Neutrophil (primary cell): ENCODE measurements at regions not wholly inside any gene's neighbourhood (a gene's known extent, or its start where the extent isn't known, plus 50 kb on each side); places are given as distances from the start of the nearest gene placed in this dataset.

Experiments
- H3K27ac ChIP-seq: fragments of 200-600 bp; sonication (generic); 2 replicates; pipeline ENCODE4 v1.5.1; 2016; ENCODE audit warnings: mild to moderate bottlenecking, moderate library complexity
- H3K27me3 ChIP-seq: fragments of 200-600 bp; sonication (generic); 2 replicates; pipeline ENCODE4 v1.6.0; 2016; ENCODE audit warnings: mild to moderate bottlenecking
- H3K36me3 ChIP-seq: fragments of 200-600 bp; sonication (generic); 2 replicates; pipeline ENCODE4 v1.5.1; 2017
- H3K4me1 ChIP-seq, 2 experiments: fragments of 200-600 bp in 1 of 2; sonication (generic) in 1 of 2; 1 replicate in 1 of 2; 2 replicates in 1 of 2; pipeline versions ENCODE4 v1.5.1 to v1.6.1; 2013 to 2016; ENCODE audit warnings: low read depth in 1 of 2, low read length in 1 of 2, mild to moderate bottlenecking in 1 of 2, moderate library complexity in 1 of 2; ENCODE audit not compliant: control insufficient read depth in 1 of 2, insufficient read depth in 1 of 2
- H3K4me3 ChIP-seq, 2 experiments: fragments of 200-600 bp in 1 of 2; sonication (generic) in 1 of 2; 1 replicate in 1 of 2; 2 replicates in 1 of 2; pipeline ENCODE4 v1.5.1; 2013 to 2016; ENCODE audit warnings: low read depth in 1 of 2, low read length in 1 of 2, mild to moderate bottlenecking in 1 of 2, moderate library complexity in 1 of 2
- H3K9me3 ChIP-seq: fragments of 200-600 bp; sonication (generic); 2 replicates; pipeline ENCODE4 v1.5.1; 2016
- TF ChIP-seq, protein P1 (sequence below): fragments of 200-600 bp; sonication (generic); IDR thresholded peaks from 2 replicates; pipeline ENCODE4 v1.5.1; 2016; ENCODE audit warnings: antibody characterized with exemption

DNA sequence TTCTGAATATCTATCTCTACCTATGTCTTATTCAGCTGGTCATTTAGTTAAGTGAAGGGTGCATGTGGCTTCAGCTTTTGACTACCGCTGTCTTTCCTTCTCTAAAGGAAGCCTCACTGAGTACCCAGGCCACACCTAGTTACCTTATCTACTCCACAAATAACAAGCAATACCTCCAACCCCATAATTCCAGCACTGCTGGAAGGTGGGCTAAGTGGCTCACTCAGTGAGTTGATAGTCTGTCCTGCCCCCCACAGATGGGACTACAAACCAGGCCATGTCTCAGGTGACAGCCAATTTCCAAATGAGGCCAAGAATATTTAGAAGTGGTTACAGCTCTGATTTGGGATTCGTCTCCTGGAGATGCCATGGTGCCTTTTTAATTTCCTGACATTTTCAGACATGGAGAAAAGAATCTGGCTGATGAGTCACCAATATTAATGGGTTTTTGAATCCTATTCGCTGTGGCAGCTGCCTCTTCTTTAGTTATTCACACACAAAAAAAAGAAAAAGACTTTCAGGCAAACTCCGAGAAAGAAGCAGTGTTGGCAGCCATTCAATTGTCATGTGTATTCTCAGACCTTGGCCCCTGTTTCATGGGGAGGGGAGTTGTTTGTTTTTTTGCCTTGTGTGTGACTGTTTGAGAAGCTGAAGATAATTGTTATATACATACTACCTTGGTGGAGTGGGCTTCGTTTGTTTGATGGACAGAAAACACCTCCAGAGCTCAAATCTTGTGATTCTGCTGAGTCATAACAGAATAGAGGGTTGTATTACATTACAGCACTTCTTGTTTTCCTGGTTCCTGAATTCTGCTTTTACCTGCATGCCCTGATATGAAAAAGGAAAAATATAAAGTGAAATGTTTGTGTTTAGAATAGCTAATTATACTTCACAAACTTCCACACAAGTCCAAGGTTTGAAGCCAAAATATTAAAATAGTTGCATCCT, 64.2 kb downstream of the SCG2 start:
- no peak overlapping the region for H3K27ac ChIP-seq
- TF ChIP-seq, protein P1, sequence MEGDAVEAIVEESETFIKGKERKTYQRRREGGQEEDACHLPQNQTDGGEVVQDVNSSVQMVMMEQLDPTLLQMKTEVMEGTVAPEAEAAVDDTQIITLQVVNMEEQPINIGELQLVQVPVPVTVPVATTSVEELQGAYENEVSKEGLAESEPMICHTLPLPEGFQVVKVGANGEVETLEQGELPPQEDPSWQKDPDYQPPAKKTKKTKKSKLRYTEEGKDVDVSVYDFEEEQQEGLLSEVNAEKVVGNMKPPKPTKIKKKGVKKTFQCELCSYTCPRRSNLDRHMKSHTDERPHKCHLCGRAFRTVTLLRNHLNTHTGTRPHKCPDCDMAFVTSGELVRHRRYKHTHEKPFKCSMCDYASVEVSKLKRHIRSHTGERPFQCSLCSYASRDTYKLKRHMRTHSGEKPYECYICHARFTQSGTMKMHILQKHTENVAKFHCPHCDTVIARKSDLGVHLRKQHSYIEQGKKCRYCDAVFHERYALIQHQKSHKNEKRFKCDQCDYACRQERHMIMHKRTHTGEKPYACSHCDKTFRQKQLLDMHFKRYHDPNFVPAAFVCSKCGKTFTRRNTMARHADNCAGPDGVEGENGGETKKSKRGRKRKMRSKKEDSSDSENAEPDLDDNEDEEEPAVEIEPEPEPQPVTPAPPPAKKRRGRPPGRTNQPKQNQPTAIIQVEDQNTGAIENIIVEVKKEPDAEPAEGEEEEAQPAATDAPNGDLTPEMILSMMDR: no peak
- H3K36me3 ChIP-seq: no peaks in the 10 kb centered on the region
- peaks cover 3 to 4% of the 10 kb centered on the region in 2 experiments for H3K4me1 ChIP-seq
- H3K9me3 ChIP-seq: no peaks in the 10 kb centered on the region
- H3K27me3 ChIP-seq: no peaks in the 10 kb centered on the region
- H3K4me3 ChIP-seq: no peak overlapping the region

DNA sequence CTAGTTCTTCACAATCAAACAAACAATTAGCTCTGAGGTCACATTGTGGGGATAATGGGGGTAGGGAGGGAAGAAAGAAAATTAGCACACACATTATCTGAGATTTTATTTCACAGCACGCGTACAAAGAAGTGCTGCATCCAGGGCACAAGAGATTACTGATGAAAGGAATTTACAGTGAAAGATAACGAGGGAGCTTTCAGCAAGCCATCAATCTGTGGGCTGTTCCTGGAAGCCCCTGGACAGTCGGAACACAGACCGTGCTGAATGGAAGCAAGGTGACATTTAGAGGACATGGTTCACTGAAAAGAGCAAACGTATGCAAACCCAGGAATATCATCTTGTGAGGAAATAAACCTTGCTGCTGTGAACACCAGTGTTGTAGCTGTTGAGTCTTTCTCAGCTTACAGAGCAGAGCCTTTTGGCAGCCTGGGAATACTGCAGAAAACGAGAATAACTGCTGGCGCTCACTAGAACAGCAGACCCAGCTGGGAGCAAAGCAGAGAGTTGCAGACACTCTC, 63.2 kb downstream of the SCG2 start:
- Histone ChIP-seq H3K36me3 (no peaks in the 10 kb centered on the region), H3K27ac (no peak overlapping the region), H3K9me3 (no peaks in the 10 kb centered on the region), H3K27me3 (no peaks in the 10 kb centered on the region), H3K4me1 (peaks cover 3 to 4% of the 10 kb centered on the region in 2 experiments), H3K4me3 (no peak overlapping the region)
- TF ChIP-seq, protein P1: no peak

DNA sequence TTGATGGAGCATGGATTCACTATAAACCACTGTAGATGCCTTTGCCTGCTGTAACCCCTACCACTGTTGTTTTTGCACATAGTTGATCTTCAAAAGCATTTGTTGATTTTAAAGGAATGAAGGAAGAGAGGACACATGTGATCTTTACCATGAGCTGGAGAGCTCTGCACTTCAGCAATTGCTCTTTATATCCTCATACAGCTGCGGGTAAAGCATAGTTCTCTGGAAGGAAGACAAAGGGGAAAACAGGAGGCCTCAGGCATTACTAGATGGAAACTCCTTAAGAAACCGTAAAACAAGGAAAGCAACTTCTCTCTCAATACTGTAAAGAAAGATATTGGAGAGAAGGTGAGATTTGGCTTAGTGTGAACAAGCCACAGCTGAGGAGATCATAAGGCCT, 60.6 kb downstream of the SCG2 start:
- TF ChIP-seq, protein P1: no peak
- Histone ChIP-seq H3K4me3 (no peak overlapping the region), H3K27me3 (no peaks in the 10 kb centered on the region), H3K9me3 (no peaks in the 10 kb centered on the region), H3K27ac (no peak overlapping the region), H3K36me3 (no peaks in the 10 kb centered on the region), H3K4me1 (peaks cover 3 to 4% of the 10 kb centered on the region in 2 experiments)

DNA sequence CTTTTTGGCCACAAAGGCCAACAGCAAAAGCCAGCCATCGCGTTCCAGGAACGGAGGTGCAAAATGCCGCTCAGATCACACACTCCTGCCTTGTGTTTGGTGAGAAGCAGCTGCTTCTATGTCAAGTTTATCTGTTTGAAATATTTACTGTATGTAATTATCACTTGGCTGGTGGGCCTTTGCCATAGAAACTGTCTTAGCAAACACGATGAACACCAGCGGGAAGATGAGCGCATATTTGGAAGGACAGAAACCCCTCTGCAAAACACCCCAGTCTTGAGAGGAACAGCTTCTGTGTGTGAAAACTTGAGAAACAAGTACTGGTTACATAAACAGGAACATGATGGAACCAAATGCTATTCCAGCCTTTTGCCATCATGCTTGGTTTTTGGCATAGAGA, 59.7 kb downstream of the SCG2 start:
- no peaks in the 10 kb centered on the region for H3K9me3 ChIP-seq

DNA sequence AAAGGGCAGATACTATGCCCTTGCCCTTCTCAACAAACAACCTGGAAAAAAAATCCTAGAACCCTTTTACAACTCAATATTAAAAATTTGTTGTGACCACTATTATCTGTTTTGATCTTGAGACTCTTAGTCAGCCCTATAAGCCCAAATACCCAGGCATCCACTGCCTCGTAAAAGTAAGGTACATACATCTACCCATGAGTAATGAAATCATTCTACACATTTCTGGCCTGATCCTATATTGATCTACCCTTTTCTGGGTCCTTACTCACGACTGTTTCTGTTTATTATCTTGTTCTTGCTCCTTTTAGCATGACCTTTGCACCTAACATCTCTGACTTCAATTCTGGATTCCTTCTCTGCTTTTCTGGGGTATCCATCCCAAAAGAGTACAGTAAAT, 56.8 kb downstream of the SCG2 start:
- Histone ChIP-seq H3K27ac (no peak overlapping the region), H3K27me3 (no peaks in the 10 kb centered on the region), H3K36me3 (no peaks in the 10 kb centered on the region), H3K4me3 (no peak overlapping the region), H3K4me1 (no peaks in the 10 kb centered on the region), H3K9me3 (no peaks in the 10 kb centered on the region)
- TF ChIP-seq, protein P1: no peak

More for the DNA sequence above, 59.7 kb downstream of the SCG2 start:
- Histone ChIP-seq H3K27ac (no peak overlapping the region), H3K27me3 (no peaks in the 10 kb centered on the region), H3K4me3 (no peak overlapping the region), H3K4me1 (peaks cover 3 to 4% of the 10 kb centered on the region in 2 experiments), H3K36me3 (no peaks in the 10 kb centered on the region)
- TF ChIP-seq, protein P1: no peak
